NCI-H345 treated with DMSO at 0.1 percent for 48 hours (cell line): ENCODE measurements at regions not wholly inside any gene's neighbourhood (a gene's known extent, or its start where the extent isn't known, plus 50 kb on each side); places are given as distances from the start of the nearest gene placed in this dataset.
"Not testable (repeated sequence)": the region's sequence is repeated elsewhere in the genome, so short reads cannot be mapped to it uniquely, and the experiment has no call there.

Experiments used
- DNase-seq: peaks from one replicate; lab custom pipeline; 2025; ENCODE audit not compliant: unreplicated experiment; lab: John Stamatoyannopoulos, UW

- DNase-seq, result not testable (repeated sequence)
Measured at GRCh38 chr16:18157854-18158253, 178.7 kb downstream of the NPIPA8 start.

GRCh38 chr16:18152832-18153231 lies 183.7 kb downstream of the NPIPA8 start:
- DNase-seq, result not testable (repeated sequence)

- not testable (repeated sequence) for DNase-seq
Measured at GRCh38 chr16:18148132-18148531, 188.4 kb downstream of the NPIPA8 start.

GRCh38 chr16:18146601-18147142 lies 189.9 kb downstream of the NPIPA8 start:
- DNase-seq, result not testable (repeated sequence)

GRCh38 chr16:18142066-18142465 lies 194.5 kb downstream of the NPIPA8 start:
- DNase-seq, result not testable (repeated sequence)

GRCh38 chr16:18136288-18136687 lies 200.2 kb downstream of the NPIPA8 start:
- not testable (repeated sequence) for DNase-seq

- DNase-seq, result not testable (repeated sequence)
Measured at GRCh38 chr16:18135024-18135423, 201.5 kb downstream of the NPIPA8 start.

GRCh38 chr16:18131587-18131986 lies 204.9 kb downstream of the NPIPA8 start:
- not testable (repeated sequence) for DNase-seq

GRCh38 chr16:18130478-18131120 lies 205.9 kb downstream of the NPIPA8 start:
- DNase-seq, result not testable (repeated sequence)

GRCh38 chr16:18127033-18127432 lies 209.5 kb downstream of the NPIPA8 start:
- not testable (repeated sequence) for DNase-seq

- DNase-seq, result not testable (repeated sequence)
Measured at GRCh38 chr16:18119092-18119491, 217.4 kb downstream of the NPIPA8 start.

GRCh38 chr16:18118684-18119083 lies 217.9 kb downstream of the NPIPA8 start:
- DNase-seq, result not testable (repeated sequence)

GRCh38 chr16:18118071-18118470 lies 218.5 kb downstream of the NPIPA8 start:
- not testable (repeated sequence) for DNase-seq

- DNase-seq, result not testable (repeated sequence)
Measured at GRCh38 chr16:18104412-18104811, 232.1 kb downstream of the NPIPA8 start.

- DNase-seq, result not testable (repeated sequence)
Measured at GRCh38 chr16:18101077-18101476, 235.5 kb downstream of the NPIPA8 start.

GRCh38 chr16:18092605-18093004 lies 243.9 kb downstream of the NPIPA8 start:
- DNase-seq, result not testable (repeated sequence)

- not testable (repeated sequence) for DNase-seq
Measured at GRCh38 chr16:18080658-18081363, 255.7 kb downstream of the NPIPA8 start.

- not testable (repeated sequence) for DNase-seq
Measured at GRCh38 chr16:18077910-18078309, 258.6 kb downstream of the NPIPA8 start.

GRCh38 chr16:18072161-18072560 lies 264.4 kb downstream of the NPIPA8 start:
- no peak for DNase-seq

- no peak for DNase-seq
Measured at GRCh38 chr16:18069683-18070082, 266.9 kb downstream of the NPIPA8 start.

GRCh38 chr16:18068477-18068876 lies 268.1 kb downstream of the NPIPA8 start:
- DNase-seq, result no peak

- no peak for DNase-seq
Measured at GRCh38 chr16:18062713-18063112, 273.8 kb downstream of the NPIPA8 start.
